HG02852 (cell line): ENCODE measurements at regions not wholly inside any gene's neighbourhood (a gene's known extent, or its start where the extent isn't known, plus 50 kb on each side); places are given as distances from the start of the nearest gene placed in this dataset.

Source experiments
- ATAC-seq: cut with Tn5 transposase; IDR thresholded peaks from one replicate; pipeline ENCODE4 v1.9.1; 2021; ENCODE audit warnings: mild to moderate bottlenecking, moderate library complexity; ENCODE audit not compliant: unreplicated experiment

DNA sequence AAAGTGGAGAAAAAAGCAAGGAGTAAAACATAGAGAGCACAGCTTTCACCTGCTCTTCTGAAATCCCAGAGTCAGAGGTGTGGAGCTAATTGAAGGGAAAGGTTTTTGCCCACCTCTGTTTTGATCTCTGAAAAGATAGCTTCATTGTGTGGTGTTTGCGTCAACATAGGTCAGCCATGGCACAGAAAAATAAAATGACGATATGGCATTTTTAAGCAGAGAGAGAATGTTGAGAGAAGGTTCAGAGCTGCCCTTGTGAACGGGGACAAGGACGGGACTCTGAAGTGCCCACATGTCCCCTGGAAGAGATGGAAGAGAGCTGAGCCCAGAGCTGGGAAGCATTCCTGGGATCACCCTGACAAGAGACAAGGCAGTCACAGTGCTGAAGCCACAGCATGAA lies 249.4 kb upstream of the PLSCR5 start:
- ATAC-seq = no peak

DNA sequence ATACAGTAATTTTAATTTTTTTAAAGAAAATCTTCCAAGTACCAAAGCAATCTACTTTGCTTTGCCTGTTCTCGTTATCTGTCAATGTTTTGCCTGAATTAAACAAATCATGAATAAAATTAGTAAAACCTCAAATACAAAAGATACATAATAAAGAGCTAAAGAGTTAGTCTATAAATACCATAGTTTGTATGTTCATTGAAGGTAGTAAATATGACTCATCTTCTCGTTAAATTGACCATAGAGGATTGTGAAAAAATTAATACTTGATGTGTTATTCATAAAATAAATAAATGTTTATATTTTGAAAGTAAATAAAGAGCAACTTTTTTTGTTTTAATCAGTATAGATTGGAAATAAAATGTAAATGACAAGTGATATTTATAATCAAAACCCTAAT lies 246.5 kb upstream of the PLSCR5 start:
- ATAC-seq = no peak

DNA sequence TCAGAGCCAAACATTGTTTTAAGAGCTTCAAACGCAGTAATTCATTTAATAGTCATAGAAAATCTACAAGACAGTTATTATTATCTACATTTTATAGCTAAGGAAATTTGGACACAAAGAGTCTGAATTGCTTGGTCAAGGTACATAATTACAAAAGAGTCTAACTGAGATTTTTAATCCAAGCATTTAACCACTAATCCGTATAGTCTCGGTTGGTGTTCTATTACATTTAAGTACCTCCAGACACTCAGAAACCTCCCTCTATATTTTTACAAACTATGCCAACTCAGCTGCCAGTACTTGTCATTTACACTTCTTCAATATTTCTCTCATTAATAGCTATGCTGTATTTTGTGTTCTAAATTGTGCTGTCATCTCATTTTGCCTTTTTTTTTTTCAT lies 240.2 kb upstream of the PLSCR5 start:
- no peak for ATAC-seq

DNA sequence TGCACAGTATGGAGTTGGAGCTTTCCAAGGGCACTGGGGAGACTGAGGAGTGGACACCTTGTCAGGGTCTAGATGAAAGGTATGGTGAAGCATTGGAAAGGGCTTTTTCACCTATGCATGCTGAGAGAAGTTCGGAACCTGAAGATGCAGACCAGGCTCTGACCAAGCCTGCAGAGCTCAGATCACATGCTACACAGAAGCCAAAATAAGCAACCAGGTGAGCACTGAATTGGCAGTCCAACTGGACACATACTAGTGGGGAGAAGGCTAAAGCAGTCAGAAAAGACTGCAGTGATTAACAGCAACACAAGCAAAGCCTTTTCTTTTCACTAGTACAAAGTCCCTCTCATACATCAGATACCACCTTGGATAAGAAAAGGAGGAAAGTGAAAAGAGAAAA lies 238.3 kb upstream of the PLSCR5 start:
- no peak for ATAC-seq

GRCh38 chr3:146839727-146840375 lies 234.7 kb upstream of the PLSCR5 start:
- no peak for ATAC-seq

DNA sequence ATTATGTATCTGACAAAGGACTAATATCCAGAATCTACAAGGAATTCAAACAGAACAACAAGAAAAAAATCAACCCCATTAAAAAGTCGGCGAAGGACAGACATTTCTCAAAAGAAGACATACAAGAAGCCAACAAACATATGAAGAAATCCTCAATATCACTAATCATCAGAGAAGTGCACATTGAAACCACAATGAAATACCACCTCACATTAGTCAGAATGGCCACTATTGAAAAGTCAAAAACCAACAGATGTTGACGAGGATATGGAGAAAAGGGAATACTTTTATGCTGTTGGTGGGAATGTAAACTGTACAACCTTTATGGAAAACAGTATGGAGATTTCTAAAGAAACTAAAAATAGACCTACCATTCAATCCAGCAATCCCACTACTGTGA lies 233.1 kb upstream of the PLSCR5 start:
- no peak for ATAC-seq

DNA sequence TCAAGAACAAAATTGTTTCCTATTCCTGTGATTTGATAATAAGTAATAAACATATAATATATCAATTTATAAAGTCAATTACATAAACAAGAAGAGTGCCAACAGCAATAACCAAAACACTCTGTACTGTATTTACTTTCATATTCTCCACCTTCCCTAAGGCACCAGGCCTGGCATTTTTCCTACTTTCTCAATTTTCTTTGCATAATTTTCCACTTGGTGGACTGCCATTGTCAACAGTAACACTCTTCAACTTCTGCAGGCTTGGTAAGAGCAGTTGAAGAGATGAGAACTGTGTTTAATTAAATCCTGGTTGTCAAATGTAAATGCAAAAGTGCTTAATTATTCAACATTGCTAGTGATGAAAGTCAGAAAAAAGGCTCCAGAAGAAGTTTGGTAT lies 229.8 kb upstream of the PLSCR5 start:
- ATAC-seq = no peak

DNA sequence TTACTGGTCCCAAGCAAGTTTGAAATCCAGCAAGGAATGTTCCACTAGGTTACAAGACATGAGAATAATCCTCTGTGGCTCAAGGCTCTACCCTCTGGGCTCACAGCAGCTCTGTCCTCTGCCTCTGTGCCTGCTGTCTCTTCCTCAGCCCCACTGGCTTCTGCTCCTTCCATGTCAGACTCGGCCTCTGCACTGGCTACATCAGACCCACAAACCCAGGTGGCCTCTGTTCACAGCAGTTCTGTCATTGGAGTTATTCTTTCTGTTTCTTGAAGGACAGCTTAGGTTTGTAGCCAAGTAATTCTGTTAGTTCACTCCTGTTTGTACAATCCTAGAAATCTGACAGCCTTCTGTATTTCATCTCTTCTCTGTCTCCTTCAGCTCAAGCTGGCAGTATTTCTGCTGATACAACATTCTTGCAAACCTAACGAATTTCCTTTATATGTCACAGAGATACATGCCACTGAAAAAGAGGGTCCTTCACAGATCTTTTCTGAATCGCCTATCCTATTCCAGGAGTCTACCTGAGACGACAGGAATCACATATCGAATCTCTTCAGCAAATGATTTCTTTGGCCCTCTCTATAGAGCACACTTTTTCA lies 227.8 kb upstream of the PLSCR5 start:
- no peak for ATAC-seq

DNA sequence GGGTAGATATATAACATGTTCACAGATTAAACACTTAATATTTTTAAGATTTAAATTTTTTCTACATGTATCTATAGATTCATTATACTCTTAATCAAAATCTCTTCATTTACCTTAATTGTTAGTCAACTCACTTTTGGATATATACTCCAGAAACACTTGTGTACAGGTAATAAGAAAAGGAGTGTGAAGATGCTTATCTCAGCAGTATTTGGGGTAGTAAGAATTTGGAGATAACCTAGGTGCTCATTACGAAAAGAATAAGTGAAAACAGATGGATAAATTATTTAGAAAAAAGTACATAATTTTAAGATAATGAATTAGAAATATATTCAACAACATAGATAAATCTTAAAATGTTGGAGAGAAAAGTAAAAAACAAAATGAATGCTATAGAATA lies 226.5 kb upstream of the PLSCR5 start:
- no peak for ATAC-seq

DNA sequence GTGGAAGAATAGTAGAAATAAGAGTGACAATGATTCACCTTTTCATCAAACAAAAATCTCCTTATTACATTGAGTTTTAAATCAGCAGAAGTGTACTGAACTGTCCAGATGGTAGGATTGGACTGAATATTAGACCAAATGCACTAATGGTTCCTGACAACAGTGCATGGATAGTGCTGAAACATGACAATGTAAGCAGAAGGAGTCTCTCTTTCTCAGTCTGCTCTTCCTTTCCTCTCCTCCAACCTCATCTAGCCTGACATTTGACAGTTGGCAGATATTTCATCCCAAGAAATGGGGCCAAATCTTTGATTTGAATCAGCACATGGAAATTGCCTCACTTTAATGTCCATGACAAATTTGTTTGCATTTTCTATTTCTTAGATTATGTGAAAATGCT lies 225.1 kb upstream of the PLSCR5 start:
- ATAC-seq = no peak

DNA sequence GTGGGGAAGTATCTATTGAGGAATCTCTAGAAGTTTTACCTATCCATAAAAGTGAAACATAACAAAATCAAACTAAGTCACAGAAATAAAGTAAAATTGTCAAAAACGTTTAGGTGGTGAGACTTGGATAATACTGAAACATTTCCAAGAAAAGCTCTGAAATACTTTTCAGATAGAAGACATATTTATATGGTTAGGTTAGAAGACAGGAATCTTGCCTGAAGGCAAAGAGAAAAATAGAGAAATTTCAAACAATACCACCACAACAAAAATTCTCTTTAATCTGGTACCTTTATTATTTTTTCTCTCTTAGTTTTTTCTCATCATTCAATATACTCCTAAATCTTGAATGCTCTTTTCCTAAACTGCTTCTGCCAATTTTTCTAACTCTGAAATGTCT lies 222.7 kb upstream of the PLSCR5 start:
- ATAC-seq = no peak

GRCh38 chr3:146823622-146824021 lies 218.5 kb upstream of the PLSCR5 start:
- no peak for ATAC-seq

DNA sequence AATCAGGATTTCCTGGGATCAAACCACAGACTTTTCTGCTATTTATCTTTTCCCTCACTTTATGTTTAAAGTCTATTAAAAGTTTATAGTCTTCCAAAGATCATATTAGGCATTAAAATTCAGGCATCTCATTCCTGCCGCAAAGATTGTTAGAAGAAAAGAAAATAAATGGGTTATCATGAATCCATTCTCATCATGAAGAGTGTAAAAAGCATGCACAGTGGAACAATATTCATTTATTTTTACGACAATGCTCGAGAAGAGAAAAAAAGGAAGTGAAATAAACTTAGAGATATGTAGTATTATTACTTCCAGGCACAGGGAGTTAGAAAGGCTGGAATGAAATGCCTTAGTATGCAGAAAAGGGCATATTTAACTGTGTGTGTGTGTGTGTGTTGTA lies 213.7 kb upstream of the PLSCR5 start:
- ATAC-seq = no peak

GRCh38 chr3:146818301-146818700 lies 213.2 kb upstream of the PLSCR5 start:
- no peak for ATAC-seq

DNA sequence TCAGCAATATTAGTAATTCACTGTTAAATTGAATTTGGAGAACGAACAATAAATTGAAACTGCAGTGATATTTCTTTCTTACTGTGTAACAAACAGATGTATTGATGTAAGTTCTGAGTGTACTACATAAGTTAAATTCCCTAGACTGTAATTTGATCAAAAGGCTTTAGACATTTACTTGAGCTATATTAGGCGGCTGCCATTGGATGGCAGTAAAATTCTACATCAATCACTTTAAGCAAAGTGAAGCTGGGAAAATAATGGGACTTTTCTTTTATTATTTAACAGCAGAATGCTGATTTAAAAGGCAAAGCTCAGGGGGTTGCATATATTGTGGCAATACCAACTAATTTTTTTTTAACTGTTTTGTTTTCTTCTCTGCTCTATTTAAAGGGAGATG lies 212.6 kb upstream of the PLSCR5 start:
- no peak for ATAC-seq

DNA sequence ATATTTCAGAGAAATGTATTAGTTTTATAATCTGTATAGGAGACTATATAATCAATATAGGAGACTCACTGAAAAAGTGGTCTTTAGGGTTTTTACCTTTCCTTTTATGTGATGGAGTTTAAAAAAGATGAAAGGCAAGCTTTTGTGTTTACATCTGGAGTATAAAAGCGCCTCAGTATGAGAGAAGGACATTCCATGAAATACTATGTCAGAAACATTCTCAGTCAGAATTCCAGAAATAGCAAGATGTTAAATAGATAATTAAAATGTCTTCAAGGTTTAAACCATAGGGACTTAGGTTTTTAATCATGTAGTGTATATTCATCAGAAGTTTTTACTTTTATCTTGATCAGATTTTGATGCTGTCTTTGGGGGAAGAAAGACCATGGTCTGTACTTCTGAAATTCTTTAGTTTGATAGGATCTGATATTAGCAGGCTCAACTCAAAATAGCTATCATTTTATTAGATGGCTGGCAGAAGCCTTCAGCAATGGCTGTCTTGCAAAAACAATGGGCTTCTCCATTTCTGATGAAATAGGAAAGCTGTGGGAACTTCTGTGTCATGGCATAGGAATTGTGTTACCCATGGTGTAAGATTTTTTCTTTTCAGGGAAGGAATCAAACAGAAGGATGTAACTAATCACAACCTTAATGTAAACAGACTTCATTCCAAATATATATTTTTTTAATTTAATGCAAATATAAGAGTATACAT lies 209.6 kb upstream of the PLSCR5 start:
- ATAC-seq = no peak

DNA sequence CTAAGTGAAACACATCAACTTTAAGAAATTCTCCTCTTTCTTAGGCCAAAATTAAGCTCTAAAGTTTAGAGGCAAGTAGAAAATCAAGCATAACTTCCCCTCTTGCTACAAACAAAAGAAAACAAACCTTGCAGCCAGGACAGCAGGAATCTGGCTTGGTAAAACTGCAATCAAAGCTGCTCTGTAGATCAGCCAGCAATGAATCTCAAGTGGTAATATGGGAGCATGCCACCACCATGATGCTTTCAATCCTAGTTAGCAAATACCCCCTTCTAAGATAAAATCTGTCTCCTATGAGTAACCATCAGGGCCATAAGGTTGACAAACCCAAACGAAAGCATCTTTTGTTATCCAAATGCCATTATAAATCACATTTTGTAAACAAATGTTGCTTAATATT lies 208.3 kb upstream of the PLSCR5 start:
- no peak for ATAC-seq

- no peak for ATAC-seq
Observed at GRCh38 chr3:146803745-146804144, 198.6 kb upstream of the PLSCR5 start.

DNA sequence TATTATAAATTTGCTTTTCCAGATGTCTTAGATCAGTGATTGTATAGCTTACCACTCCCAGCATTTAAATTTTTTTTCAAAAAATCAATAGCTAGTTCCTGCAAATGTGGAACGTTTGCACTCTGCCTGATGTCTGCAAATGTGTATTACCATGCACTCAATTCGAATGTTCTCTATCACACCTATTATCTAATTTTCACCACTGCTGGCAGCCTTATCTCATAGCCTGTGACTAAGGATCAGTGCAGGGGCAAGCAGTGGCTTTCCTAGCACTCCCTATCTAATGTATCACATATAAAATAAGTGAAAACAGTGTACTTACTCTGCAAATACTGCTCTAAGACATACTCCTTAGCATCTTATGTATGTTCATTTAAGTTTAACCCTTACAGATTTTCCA lies 196.3 kb upstream of the PLSCR5 start:
- no peak for ATAC-seq

GRCh38 chr3:146800484-146800883 lies 195.3 kb upstream of the PLSCR5 start:
- ATAC-seq = no peak

DNA sequence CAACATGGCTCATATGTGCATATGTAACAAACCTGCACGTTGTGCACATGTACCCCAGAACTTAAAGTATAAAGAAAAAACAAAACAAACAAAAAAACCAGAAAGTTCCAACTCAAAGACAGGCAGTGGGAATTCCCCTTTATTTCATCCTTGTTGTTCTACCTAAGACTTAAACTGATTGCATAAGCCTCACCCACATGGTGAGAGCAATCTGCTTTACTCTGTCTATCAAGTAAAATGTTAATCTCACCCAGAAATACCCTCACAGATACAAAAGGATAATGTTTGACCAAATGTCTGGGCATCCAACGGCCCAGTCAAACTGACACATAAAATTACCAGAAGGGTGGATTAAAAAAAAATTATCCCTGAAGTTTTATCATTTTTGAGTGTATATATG lies 190.9 kb upstream of the PLSCR5 start:
- no peak for ATAC-seq

- ATAC-seq = no peak
Observed at GRCh38 chr3:146783446-146783845, 178.3 kb upstream of the PLSCR5 start.

DNA sequence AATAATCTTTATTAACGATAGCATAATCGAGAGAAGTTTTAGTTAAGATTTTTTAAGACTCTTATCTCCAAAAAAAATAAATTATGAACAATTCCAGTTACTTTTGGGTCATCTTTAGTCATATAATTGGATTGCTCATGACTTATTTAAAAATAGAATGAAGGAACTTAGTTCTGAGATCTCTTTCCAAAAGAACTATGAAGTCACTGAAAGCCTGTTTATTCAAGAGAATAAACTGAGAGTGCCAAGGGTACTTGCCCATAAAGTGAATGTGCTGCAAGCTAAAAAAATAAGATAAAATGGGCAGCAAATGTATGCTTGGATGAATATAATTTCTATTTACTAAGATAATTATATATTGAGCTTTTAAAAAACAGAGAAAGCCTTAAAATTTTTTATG lies 176.5 kb upstream of the PLSCR5 start:
- no peak for ATAC-seq
